NCI-H2227 treated with DMSO at 0.1 percent for 48 hours (cell line): ENCODE measurements at regions not wholly inside any gene's neighbourhood (a gene's known extent, or its start where the extent isn't known, plus 50 kb on each side); places are given as distances from the start of the nearest gene placed in this dataset.
A peak's percentile ranks its signal among the peaks of the same experiment; 100 is the strongest.
"Not testable (repeated sequence)": the region's sequence is repeated elsewhere in the genome, so short reads cannot be mapped to it uniquely, and the experiment has no call there.

Experiments
- DNase-seq: peaks from one replicate; lab custom pipeline; 2025; lab: John Stamatoyannopoulos, UW

- no peak for DNase-seq
Measured at GRCh38 chr13:91032104-91032503, 315.4 kb upstream of the MIR17HG start.

GRCh38 chr13:91036886-91037285 is 310.6 kb upstream of the MIR17HG start:
- DNase-seq, result peak; percentile 8

GRCh38 chr13:91042870-91043269 is 304.6 kb upstream of the MIR17HG start:
- no peak for DNase-seq

- peak; percentile 42 for DNase-seq
Measured at GRCh38 chr13:91045351-91046034, 302.0 kb upstream of the MIR17HG start.

GRCh38 chr13:91046715-91047327 is 300.7 kb upstream of the MIR17HG start:
- DNase-seq, result no peak

GRCh38 chr13:91050970-91051369 is 296.5 kb upstream of the MIR17HG start:
- DNase-seq, result no peak

GRCh38 chr13:91052876-91053275 is 294.6 kb upstream of the MIR17HG start:
- no peak for DNase-seq

- no peak for DNase-seq
Measured at GRCh38 chr13:91053318-91054065, 294.0 kb upstream of the MIR17HG start.

- DNase-seq, result no peak
Measured at GRCh38 chr13:91054902-91055301, 292.6 kb upstream of the MIR17HG start.

GRCh38 chr13:91056746-91057145 is 290.7 kb upstream of the MIR17HG start:
- DNase-seq, result no peak

GRCh38 chr13:91057507-91057906 is 290.0 kb upstream of the MIR17HG start:
- not testable (repeated sequence) for DNase-seq

- DNase-seq, result no peak
Measured at GRCh38 chr13:91058066-91058465, 289.4 kb upstream of the MIR17HG start.

- DNase-seq, result no peak
Measured at GRCh38 chr13:91058919-91059318, 288.6 kb upstream of the MIR17HG start.

- no peak for DNase-seq
Measured at GRCh38 chr13:91066745-91067144, 280.7 kb upstream of the MIR17HG start.

GRCh38 chr13:91072486-91072885 is 275.0 kb upstream of the MIR17HG start:
- no peak for DNase-seq

- no peak for DNase-seq
Measured at GRCh38 chr13:91074091-91074490, 273.4 kb upstream of the MIR17HG start.

GRCh38 chr13:91076830-91077229 is 270.7 kb upstream of the MIR17HG start:
- DNase-seq, result no peak

GRCh38 chr13:91078093-91078679 is 269.3 kb upstream of the MIR17HG start:
- DNase-seq, result peak; percentile 10

- no peak for DNase-seq
Measured at GRCh38 chr13:91079176-91079575, 268.3 kb upstream of the MIR17HG start.

GRCh38 chr13:91085127-91085526 is 262.4 kb upstream of the MIR17HG start:
- DNase-seq, result no peak

- DNase-seq, result no peak
Measured at GRCh38 chr13:91086936-91087716, 260.4 kb upstream of the MIR17HG start.

- no peak for DNase-seq
Measured at GRCh38 chr13:91097269-91097668, 250.2 kb upstream of the MIR17HG start.
